ENCODE measurements at regions not wholly inside any gene's neighbourhood (a gene's known extent, or its start where the extent isn't known, plus 50 kb on each side); places are given as distances from the start of the nearest gene placed in this dataset.

GRCh38 chr5:56288873-56289601, 55.9 kb upstream of the ANKRD55 start:
- H3K27ac ChIP-seq (ENCODE audit: low read depth, low read length): no peak overlapping the region

GRCh38 chr5:56286015-56286884, 53.1 kb upstream of the ANKRD55 start:
- no peak overlapping the region for H3K27ac ChIP-seq (ENCODE audit: low read depth, low read length)
- no peak overlapping the region for H3K9ac ChIP-seq (ENCODE audit: low read length)
- H3K4me3 ChIP-seq (ENCODE audit: low read depth, low read length): no peak overlapping the region
- no peaks in the 10 kb centered on the region for H3K36me3 ChIP-seq (ENCODE audit: control insufficient read depth, insufficient read depth, low read length)
- peaks cover 9% of the 10 kb centered on the region; the same call in 1 of the 2 replicates for H3K9me3 ChIP-seq (ENCODE audit: control insufficient read depth, insufficient read depth, low read depth, low read length)
- 0 out of 2 replicates have a peak, but pooled peaks cover 8% of the 10 kb centered on the region for H3K4me1 ChIP-seq (ENCODE audit: control insufficient read depth, insufficient read depth, low read length)
- H3K27me3 ChIP-seq (ENCODE audit: control insufficient read depth, insufficient read depth, low read length): no peaks in the 10 kb centered on the region

More at GRCh38 chr5:56288873-56289601, 55.9 kb upstream of the ANKRD55 start:
- no peak overlapping the region for H3K4me3 ChIP-seq (ENCODE audit: low read depth, low read length)
- H3K9me3 ChIP-seq (ENCODE audit: control insufficient read depth, insufficient read depth, low read depth, low read length): peaks cover 2% of the 10 kb centered on the region; the same call in 1 of the 2 replicates
- H3K4me1 ChIP-seq (ENCODE audit: control insufficient read depth, insufficient read depth, low read length): 0 out of 2 replicates have a peak, but pooled peaks cover 8% of the 10 kb centered on the region
- H3K27me3 ChIP-seq (ENCODE audit: control insufficient read depth, insufficient read depth, low read length): no peaks in the 10 kb centered on the region
- H3K36me3 ChIP-seq (ENCODE audit: control insufficient read depth, insufficient read depth, low read length): no peaks in the 10 kb centered on the region
- no peak overlapping the region for H3K9ac ChIP-seq (ENCODE audit: low read length)

- Histone ChIP-seq H3K36me3 (ENCODE audit: control insufficient read depth, insufficient read depth, low read length) (no peaks in the 10 kb centered on the region), H3K4me1 (ENCODE audit: control insufficient read depth, insufficient read depth, low read length) (peaks cover 6% of the 10 kb centered on the region; the same call in 1 of the 2 replicates), H3K27ac (ENCODE audit: low read depth, low read length) (no peak overlapping the region), H3K4me3 (ENCODE audit: low read depth, low read length) (no peak overlapping the region), H3K27me3 (ENCODE audit: control insufficient read depth, insufficient read depth, low read length) (no peaks in the 10 kb centered on the region), H3K9ac (ENCODE audit: low read length) (no peak overlapping the region), H3K9me3 (ENCODE audit: control insufficient read depth, insufficient read depth, low read depth, low read length) (peaks cover 16% of the 10 kb centered on the region)
These were observed 49.8 kb upstream of the ANKRD55 start for GRCh38 chr5:56282951-56283350.
